GM12874 (cell line): ENCODE measurements at regions not wholly inside any gene's neighbourhood (a gene's known extent, or its start where the extent isn't known, plus 50 kb on each side); places are given as distances from the start of the nearest gene placed in this dataset.
A peak's percentile ranks its signal among the peaks of the same experiment; 100 is the strongest.

Experiments
- TF ChIP-seq, protein P1 (sequence below): IDR thresholded peaks from 2 replicates; pipeline ENCODE4 v1.5.1; 2011; ENCODE audit warnings: low read depth, mild to moderate bottlenecking, control low read depth, low read length, moderate library complexity; ENCODE audit not compliant: insufficient read depth

DNA sequence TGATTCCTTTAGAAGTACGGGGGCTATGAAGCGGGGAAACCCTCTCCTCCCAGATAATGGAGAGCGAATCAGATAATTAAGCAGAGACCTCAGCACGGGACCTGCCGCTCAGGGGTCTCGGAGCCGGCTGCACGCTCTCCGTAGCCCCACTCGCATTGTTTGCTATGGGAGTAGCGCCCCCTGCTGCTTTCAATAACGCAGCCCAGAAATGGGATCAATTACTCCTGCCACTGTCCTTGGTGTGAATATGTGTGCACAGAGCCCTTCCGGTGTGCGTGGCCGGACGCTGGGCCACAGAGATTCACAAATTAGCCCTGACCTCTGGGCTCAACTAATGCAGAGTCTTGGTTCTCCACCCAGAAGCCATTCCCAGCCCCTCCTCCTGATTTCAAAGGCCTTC lies 76.4 kb upstream of the TMEM132C start:
- TF ChIP-seq, protein P1, sequence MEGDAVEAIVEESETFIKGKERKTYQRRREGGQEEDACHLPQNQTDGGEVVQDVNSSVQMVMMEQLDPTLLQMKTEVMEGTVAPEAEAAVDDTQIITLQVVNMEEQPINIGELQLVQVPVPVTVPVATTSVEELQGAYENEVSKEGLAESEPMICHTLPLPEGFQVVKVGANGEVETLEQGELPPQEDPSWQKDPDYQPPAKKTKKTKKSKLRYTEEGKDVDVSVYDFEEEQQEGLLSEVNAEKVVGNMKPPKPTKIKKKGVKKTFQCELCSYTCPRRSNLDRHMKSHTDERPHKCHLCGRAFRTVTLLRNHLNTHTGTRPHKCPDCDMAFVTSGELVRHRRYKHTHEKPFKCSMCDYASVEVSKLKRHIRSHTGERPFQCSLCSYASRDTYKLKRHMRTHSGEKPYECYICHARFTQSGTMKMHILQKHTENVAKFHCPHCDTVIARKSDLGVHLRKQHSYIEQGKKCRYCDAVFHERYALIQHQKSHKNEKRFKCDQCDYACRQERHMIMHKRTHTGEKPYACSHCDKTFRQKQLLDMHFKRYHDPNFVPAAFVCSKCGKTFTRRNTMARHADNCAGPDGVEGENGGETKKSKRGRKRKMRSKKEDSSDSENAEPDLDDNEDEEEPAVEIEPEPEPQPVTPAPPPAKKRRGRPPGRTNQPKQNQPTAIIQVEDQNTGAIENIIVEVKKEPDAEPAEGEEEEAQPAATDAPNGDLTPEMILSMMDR: peak; percentile 11; the same call in 1 of the 2 replicates

DNA sequence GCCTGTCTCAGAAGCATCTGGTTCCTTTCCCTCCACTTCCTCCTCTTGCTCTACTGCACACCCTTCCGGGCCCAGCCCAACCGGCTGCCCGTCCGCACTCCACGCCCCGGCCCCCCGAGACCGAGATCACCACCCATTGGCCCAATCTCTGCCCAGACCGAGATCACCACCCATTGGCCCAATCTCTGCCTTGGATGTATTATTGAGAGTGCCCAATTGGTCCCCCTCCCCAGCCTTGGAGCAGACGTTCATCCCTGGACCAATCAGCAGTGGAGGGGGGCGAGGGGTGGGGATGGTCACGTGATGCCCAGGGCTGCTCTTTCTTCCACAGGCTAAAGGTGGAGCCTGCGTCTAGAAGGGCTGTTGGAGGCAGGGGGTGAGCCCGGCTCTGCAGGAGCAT lies 75.6 kb upstream of the TMEM132C start:
- TF ChIP-seq, protein P1: no peak

DNA sequence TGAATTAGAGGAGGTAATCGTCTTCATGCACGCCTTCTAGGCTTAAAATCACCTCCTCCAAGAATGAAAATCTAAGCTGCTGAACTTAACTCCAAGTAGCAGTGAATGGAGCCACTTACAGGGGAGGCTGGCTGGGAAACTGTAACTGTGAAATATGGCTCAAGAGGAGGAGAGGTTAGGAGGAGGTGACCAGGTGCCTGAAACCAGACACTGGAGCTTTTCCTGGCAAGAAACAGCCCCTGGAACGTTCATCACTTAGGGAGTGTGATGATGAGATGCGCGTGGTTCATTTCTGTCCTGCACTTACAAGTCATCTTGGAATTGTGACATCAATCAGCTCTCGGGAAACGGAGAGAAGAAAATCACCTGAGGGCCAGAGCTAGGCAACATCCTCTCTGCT lies 62.3 kb upstream of the TMEM132C start:
- TF ChIP-seq, protein P1: no peak

DNA sequence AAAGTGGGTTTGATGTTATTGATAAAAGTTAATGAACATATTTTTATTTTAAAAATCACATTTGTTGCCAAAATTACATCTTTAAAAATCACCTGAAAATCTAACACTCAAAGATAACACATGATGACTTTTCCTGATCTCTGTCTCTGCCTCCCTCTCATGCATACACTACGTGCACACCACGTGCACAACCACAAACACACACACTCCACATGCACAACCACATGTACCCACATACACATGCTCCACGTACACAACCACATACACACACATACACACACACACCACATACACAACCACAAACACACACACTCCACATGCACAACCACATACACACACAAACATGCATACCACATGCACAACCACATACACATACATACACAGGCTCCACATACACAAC lies 61.8 kb upstream of the TMEM132C start:
- TF ChIP-seq, protein P1: no peak

DNA sequence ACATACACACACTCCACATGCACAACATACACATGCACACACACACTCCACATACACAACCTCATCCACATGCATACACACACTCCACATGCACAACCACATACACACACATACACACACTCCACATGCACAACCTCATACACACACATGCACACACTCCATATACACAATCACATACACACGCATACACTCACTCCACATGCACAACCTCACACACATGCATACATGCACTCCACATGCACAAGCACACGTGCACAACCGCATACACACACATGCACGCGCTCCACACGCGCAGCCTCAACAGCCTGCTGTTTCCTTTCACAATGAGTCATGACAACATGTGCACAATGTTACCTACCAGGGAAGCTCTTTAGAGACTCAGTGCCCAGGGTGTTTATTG lies 61.2 kb upstream of the TMEM132C start:
- TF ChIP-seq, protein P1: no peak
